ENCODE measurements at regions not wholly inside any gene's neighbourhood (a gene's known extent, or its start where the extent isn't known, plus 50 kb on each side); places are given as distances from the start of the nearest gene placed in this dataset.

DNA sequence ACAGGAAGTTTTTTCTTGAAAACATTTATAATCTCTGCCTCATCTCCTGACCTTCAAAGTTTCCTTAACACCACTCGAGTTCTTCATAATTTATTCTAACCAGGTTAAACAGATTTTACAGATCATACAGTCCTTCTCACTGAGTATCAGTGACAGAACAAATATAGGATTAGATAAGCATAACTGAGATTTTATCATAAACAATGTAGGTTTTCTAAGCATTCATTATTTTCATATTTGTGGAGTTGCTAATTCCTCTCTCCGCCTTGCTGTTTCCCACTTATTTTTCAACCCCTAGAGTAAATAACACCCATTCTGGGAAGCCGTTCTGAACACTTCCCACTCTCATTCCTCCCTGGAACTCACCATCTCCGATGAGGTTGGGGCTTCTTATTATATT is 229.9 kb downstream of the HACE1 start (continued):
- TF ChIP-seq, protein P1, sequence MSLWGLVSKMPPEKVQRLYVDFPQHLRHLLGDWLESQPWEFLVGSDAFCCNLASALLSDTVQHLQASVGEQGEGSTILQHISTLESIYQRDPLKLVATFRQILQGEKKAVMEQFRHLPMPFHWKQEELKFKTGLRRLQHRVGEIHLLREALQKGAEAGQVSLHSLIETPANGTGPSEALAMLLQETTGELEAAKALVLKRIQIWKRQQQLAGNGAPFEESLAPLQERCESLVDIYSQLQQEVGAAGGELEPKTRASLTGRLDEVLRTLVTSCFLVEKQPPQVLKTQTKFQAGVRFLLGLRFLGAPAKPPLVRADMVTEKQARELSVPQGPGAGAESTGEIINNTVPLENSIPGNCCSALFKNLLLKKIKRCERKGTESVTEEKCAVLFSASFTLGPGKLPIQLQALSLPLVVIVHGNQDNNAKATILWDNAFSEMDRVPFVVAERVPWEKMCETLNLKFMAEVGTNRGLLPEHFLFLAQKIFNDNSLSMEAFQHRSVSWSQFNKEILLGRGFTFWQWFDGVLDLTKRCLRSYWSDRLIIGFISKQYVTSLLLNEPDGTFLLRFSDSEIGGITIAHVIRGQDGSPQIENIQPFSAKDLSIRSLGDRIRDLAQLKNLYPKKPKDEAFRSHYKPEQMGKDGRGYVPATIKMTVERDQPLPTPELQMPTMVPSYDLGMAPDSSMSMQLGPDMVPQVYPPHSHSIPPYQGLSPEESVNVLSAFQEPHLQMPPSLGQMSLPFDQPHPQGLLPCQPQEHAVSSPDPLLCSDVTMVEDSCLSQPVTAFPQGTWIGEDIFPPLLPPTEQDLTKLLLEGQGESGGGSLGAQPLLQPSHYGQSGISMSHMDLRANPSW (CRISPR knock-in tag; IDR thresholded peaks at IDR 0.05): no peak
- TF ChIP-seq RBM39 (optimal IDR thresholded peaks at IDR 0.05; ENCODE audit: low read depth, low read length) (no peak), HNRNPUL1 (IDR thresholded peaks at IDR 0.05; ENCODE audit: low read length) (no peak), ILK (tag; IDR thresholded peaks at IDR 0.05; ENCODE audit: borderline replicate concordance, low read depth) (no peak), HMG20B (CRISPR knock-in tag; IDR thresholded peaks at IDR 0.05) (no peak), GATAD2B (IDR thresholded peaks at IDR 0.05; ENCODE audit: borderline replicate concordance) (no peak)
- TF ChIP-seq, protein P2, sequence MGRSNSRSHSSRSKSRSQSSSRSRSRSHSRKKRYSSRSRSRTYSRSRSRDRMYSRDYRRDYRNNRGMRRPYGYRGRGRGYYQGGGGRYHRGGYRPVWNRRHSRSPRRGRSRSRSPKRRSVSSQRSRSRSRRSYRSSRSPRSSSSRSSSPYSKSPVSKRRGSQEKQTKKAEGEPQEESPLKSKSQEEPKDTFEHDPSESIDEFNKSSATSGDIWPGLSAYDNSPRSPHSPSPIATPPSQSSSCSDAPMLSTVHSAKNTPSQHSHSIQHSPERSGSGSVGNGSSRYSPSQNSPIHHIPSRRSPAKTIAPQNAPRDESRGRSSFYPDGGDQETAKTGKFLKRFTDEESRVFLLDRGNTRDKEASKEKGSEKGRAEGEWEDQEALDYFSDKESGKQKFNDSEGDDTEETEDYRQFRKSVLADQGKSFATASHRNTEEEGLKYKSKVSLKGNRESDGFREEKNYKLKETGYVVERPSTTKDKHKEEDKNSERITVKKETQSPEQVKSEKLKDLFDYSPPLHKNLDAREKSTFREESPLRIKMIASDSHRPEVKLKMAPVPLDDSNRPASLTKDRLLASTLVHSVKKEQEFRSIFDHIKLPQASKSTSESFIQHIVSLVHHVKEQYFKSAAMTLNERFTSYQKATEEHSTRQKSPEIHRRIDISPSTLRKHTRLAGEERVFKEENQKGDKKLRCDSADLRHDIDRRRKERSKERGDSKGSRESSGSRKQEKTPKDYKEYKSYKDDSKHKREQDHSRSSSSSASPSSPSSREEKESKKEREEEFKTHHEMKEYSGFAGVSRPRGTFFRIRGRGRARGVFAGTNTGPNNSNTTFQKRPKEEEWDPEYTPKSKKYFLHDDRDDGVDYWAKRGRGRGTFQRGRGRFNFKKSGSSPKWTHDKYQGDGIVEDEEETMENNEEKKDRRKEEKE (IDR thresholded peaks at IDR 0.05; ENCODE audit: borderline replicate concordance in 1 of 2, control insufficient read depth in 1 of 2, low read depth in 2 of 2, low read length in 1 of 2): no peak
